PC-9 (cell line): ENCODE measurements at regions not wholly inside any gene's neighbourhood (a gene's known extent, or its start where the extent isn't known, plus 50 kb on each side); places are given as distances from the start of the nearest gene placed in this dataset.

Experiments used
- CTCF ChIP-seq: fragments of 200-600 bp; sonication (generic); conservative IDR thresholded peaks from 2 replicates; pipeline ENCODE4 v1.6.1; 2017; ENCODE audit warnings: mixed run types, antibody characterized with exemption, mild to moderate bottlenecking, moderate library complexity
- EZH2 ChIP-seq: fragments of 200-600 bp; sonication (generic); IDR thresholded peaks from 2 replicates; pipeline ENCODE4 v1.8.0; 2017; ENCODE audit warnings: antibody characterized with exemption, low read depth

DNA sequence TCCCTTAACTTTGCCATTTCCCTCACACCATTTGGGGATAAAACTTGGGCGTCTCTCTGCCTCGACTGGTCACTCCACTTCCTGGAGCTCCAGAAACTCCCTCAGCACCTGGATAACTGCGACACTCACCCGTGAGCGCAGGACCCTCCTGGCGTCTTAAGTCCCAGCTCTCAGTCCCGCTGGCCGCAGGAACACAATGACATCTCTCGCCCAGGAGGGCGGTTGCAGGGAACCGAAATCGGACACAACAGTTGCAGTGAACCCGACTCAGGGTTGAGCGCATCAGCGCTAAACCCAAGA lies 370.9 kb upstream of the SMIM31 start:
- no peak for TF ChIP-seq CTCF
- no peak for TF ChIP-seq EZH2
